Upper lobe of left lung (tissue), 6 donors: ENCODE measurements at regions not wholly inside any gene's neighbourhood (a gene's known extent, or its start where the extent isn't known, plus 50 kb on each side); places are given as distances from the start of the nearest gene placed in this dataset.

ENCODE experiments used
- ATAC-seq, 2 donors: fragments of 200-7000 bp; cut with Tn5 transposase; one replicate each; pipeline ENCODE4 v1.9.1; 2022; ENCODE audit warnings: mild to moderate bottlenecking in 2 of 2, moderate library complexity in 2 of 2; ENCODE audit not compliant: low FRiP score in 2 of 2
- DNase-seq, 2 donors: peaks; one replicate each; pipeline ENCODE4 v3.0.0-alpha.2; 2019 to 2020
- H3K27ac ChIP-seq, 4 donors: fragments of 200-600 bp; sonication (generic); one replicate each; pipeline ENCODE4 v1.5.1; 2016 to 2019
- H3K27me3 ChIP-seq, 4 donors: fragments of 200-600 bp; sonication (generic); one replicate each; pipeline ENCODE4 v1.5.1; 2017 to 2019
- H3K36me3 ChIP-seq, 4 donors: fragments of 200-600 bp; sonication (generic); one replicate each; pipeline ENCODE4 v1.5.1; 2016 to 2019
- H3K4me1 ChIP-seq, 4 donors: fragments of 200-600 bp; sonication (generic); one replicate each; pipeline ENCODE4 v1.5.1; 2018 to 2019
- H3K4me3 ChIP-seq, 4 donors: fragments of 200-600 bp; sonication (generic); one replicate each; pipeline ENCODE4 v1.5.1; 2017 to 2019; ENCODE audit warnings: mild to moderate bottlenecking in 2 of 4, moderate library complexity in 1 of 4
- H3K9me3 ChIP-seq, 4 donors: fragments of 200-600 bp; sonication (generic); one replicate each; pipeline ENCODE4 v1.5.1; 2018 to 2019
- EP300 ChIP-seq, 4 donors: sonication (generic); formaldehyde crosslinking; IDR thresholded peaks; one replicate each; pipeline ENCODE4 v1.5.1; 2017; ENCODE audit warnings: antibody characterized with exemption in 4 of 4, control low read depth in 2 of 4
- POLR2A ChIP-seq, 4 donors: fragments of 450-650 bp; IDR thresholded peaks; one replicate each; pipeline ENCODE4 v1.5.1; 2016 to 2017; ENCODE audit warnings: antibody characterized with exemption in 4 of 4, mild to moderate bottlenecking in 2 of 4
- POLR2AphosphoS5 ChIP-seq, 2 donors: sonication (generic); formaldehyde crosslinking; IDR thresholded peaks; one replicate each; pipeline ENCODE4 v1.5.1; 2017; ENCODE audit warnings: antibody characterized with exemption in 2 of 2
- WGBS, 2 donors: methylation state at CpG; one replicate each; pipeline ENCODE4 v1.1.5; 2017 to 2018; 5-methylcytosine and 5-hydroxymethylcytosine counted together
- TF ChIP-seq, protein P1 (sequence below), 6 experiments: fragments of 450-650 bp in 4 of 6; fragments of 200-600 bp in 2 of 6; sonication (generic) in 2 of 6; IDR thresholded peaks; one replicate each; pipeline ENCODE4 v1.5.1; 2016 to 2019; ENCODE audit warnings: antibody characterized with exemption in 6 of 6
- donor health status: DM: no; HTN: no; CAD: no; lungs with moderate emphysema.
- donor health status: DM: no; HTN: yes; CAD: no; lungs with severe emphysema.

DNA sequence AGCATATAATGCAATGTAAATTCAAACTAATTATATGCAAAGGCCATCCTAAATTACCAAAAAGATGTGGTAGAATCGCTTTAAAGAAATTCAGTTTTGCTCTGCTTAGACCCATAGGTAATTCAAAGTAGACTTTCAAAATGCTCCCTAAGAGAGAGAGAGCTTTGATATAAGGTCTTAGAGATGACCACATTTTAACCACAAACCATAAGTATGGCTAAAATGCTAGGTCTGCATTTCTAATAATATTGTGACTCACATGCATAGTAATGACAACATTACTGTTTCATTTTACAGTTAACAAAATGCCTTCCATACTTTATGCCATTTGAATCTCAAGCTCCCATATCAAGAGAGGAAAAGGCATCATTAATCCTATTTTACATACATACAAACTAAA, 144.5 kb downstream of the RAD51AP2 start:
- no peak for ATAC-seq
- WGBS, 2 donors, result 73 to 81% methylated on average over 1 of the region's 1 CpG
- H3K4me3 ChIP-seq, result no peak overlapping the region
- H3K27me3 ChIP-seq, result no peaks in the 10 kb centered on the region
- no peaks in the 10 kb centered on the region for H3K4me1 ChIP-seq
- DNase-seq, result no peak
- H3K9me3 ChIP-seq, result no peaks in the 10 kb centered on the region
- TF ChIP-seq POLR2A (IDR thresholded peaks at IDR 0.05) (no peak), EP300 (IDR thresholded peaks at IDR 0.05) (no peak), POLR2AphosphoS5 (IDR thresholded peaks at IDR 0.05) (no peak)
- TF ChIP-seq, protein P1, sequence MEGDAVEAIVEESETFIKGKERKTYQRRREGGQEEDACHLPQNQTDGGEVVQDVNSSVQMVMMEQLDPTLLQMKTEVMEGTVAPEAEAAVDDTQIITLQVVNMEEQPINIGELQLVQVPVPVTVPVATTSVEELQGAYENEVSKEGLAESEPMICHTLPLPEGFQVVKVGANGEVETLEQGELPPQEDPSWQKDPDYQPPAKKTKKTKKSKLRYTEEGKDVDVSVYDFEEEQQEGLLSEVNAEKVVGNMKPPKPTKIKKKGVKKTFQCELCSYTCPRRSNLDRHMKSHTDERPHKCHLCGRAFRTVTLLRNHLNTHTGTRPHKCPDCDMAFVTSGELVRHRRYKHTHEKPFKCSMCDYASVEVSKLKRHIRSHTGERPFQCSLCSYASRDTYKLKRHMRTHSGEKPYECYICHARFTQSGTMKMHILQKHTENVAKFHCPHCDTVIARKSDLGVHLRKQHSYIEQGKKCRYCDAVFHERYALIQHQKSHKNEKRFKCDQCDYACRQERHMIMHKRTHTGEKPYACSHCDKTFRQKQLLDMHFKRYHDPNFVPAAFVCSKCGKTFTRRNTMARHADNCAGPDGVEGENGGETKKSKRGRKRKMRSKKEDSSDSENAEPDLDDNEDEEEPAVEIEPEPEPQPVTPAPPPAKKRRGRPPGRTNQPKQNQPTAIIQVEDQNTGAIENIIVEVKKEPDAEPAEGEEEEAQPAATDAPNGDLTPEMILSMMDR (IDR thresholded peaks at IDR 0.05), result no peak
- no peak overlapping the region for H3K27ac ChIP-seq
- H3K36me3 ChIP-seq, result no peaks in the 10 kb centered on the region

DNA sequence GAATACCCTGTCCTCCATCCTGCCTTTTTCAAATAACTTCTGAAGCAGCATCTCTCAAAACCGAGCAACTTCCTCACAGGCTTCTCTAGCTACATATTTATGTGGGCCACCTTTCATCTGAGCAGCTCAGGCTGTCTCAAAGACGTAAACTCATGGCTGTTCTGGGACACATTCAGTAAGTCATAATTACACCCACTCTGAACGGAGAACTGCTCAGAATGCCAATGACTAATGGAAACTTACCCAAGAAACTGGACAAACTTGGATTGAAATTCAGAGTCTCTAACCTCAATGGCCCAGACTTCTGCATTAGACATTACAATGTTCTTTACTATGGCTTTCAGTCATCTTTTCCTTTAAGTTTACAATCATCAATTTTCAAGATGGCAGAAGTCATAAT, 145.2 kb downstream of the RAD51AP2 start:
- WGBS, 2 donors, result 78 to 85% methylated on average over 3 of the region's 3 CpGs
- Histone ChIP-seq H3K4me1 (no peaks in the 10 kb centered on the region), H3K9me3 (no peaks in the 10 kb centered on the region), H3K36me3 (no peaks in the 10 kb centered on the region), H3K27me3 (no peaks in the 10 kb centered on the region), H3K27ac (no peak overlapping the region), H3K4me3 (no peak overlapping the region)
- no peak for ATAC-seq
- no peak for TF ChIP-seq POLR2AphosphoS5 (IDR thresholded peaks at IDR 0.05)
- TF ChIP-seq EP300 (IDR thresholded peaks at IDR 0.05), result no peak
- TF ChIP-seq POLR2A (IDR thresholded peaks at IDR 0.05), result no peak
- TF ChIP-seq, protein P1 (IDR thresholded peaks at IDR 0.05), result no peak
- DNase-seq, result no peak

DNA sequence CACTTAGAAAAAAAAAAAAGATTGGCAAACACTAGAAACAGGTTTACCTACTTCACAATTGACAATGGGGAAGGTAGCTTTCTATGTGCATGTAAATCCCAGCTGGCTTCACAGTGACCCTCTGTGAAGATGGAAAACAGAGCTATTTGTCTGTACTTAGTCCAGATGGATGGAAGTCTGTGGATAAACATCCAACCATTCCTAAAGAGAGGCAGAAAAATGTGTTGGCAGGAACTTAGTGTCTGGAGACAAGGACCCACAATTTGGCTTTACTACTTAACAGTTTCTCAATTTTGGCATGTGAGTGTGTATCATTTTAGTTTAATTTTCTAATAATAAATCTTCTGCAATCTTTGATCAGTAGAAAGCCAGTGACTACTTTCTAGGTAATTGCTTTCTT, 154.4 kb downstream of the RAD51AP2 start:
- no peak overlapping the region for H3K27ac ChIP-seq
- TF ChIP-seq POLR2AphosphoS5 (IDR thresholded peaks at IDR 0.05), result no peak
- TF ChIP-seq, protein P1 (IDR thresholded peaks at IDR 0.05), result no peak
- no peak for TF ChIP-seq EP300 (IDR thresholded peaks at IDR 0.05)
- TF ChIP-seq POLR2A (IDR thresholded peaks at IDR 0.05), result no peak
- ATAC-seq, result no peak
- no peaks in the 10 kb centered on the region for H3K9me3 ChIP-seq
- H3K4me3 ChIP-seq, result no peak overlapping the region
- H3K36me3 ChIP-seq, result no peaks in the 10 kb centered on the region
- H3K4me1 ChIP-seq, result no peaks in the 10 kb centered on the region
- H3K27me3 ChIP-seq, result no peaks in the 10 kb centered on the region
- DNase-seq, result no peak

DNA sequence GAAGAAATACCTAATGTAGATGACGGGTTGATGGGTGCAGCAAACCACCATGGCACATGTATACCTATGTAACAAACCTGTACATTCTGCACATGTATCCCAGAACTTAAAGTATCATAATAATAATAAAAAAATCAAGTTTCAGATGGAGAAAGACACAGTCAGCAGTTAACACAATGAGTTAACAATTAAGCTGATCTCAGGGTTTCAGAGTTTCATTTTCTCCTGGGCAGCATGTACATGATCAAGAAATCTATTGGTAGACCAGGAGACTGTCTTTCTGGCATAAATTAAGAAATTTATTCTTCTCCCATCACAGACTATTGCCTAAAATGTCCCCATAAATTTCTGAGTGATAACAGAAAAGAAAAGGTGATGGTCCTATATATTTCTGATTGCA, 155.3 kb downstream of the RAD51AP2 start:
- no peak overlapping the region for H3K27ac ChIP-seq
- TF ChIP-seq, protein P1 (IDR thresholded peaks at IDR 0.05), result no peak
- TF ChIP-seq POLR2AphosphoS5 (IDR thresholded peaks at IDR 0.05) (no peak), EP300 (IDR thresholded peaks at IDR 0.05) (no peak), POLR2A (IDR thresholded peaks at IDR 0.05) (no peak)
- no peak for ATAC-seq
- no peaks in the 10 kb centered on the region for H3K9me3 ChIP-seq
- no peaks in the 10 kb centered on the region for H3K27me3 ChIP-seq
- 87 to 89% methylated on average over 1 of the region's 1 CpG for WGBS, 2 donors
- no peaks in the 10 kb centered on the region for H3K36me3 ChIP-seq
- no peaks in the 10 kb centered on the region for H3K4me1 ChIP-seq
- H3K4me3 ChIP-seq, result no peak overlapping the region
- no peak for DNase-seq

DNA sequence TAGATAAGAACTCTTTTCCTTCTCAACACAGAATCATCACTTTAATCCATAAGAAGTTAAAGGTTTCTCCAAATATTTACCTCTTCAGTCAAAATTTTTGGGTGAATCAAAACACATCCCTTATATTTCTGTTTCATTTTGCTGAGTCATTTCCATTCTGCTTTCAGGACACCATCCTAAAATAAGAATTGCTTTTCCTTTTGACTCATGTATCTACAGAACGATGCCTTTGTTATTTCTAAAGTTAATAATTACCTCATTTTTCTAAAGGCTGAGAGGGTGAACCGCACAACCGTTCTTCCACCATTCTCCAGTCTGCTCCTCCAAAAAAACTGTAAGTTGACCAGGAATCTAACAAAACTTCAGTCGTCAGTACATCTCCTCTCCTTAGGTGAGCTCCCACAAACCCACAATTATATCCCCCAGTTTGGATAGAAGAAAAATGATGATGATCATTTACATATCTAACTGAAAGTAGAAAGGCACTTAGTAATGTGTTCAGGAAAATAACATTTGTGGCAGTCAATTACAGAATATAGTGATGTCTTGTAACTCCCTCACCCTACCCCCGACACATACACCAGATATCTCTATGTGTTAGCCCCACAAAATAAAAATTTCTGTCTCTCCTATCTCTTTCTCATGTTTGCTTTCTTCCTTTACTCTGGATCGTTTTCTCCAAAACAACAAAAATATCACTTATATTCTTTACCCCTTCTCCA, 162.5 kb downstream of the RAD51AP2 start:
- DNase-seq, result no peak
- Histone ChIP-seq H3K27ac (no peak overlapping the region), H3K4me3 (no peak overlapping the region), H3K36me3 (no peaks in the 10 kb centered on the region), H3K27me3 (no peaks in the 10 kb centered on the region), H3K4me1 (no peaks in the 10 kb centered on the region), H3K9me3 (no peaks in the 10 kb centered on the region)
- 57 to 63% methylated on average over 6 of the region's 6 CpGs for WGBS, 2 donors
- TF ChIP-seq, protein P1 (IDR thresholded peaks at IDR 0.05), result no peak
- TF ChIP-seq POLR2AphosphoS5 (IDR thresholded peaks at IDR 0.05), result no peak
- ATAC-seq, result no peak
